ENCODE measurements at regions not wholly inside any gene's neighbourhood (a gene's known extent, or its start where the extent isn't known, plus 50 kb on each side); places are given as distances from the start of the nearest gene placed in this dataset.

GRCh38 chr5:96196890-96197289, 235.2 kb upstream of the ELL2 start:
- TF ChIP-seq POLR2A (IDR thresholded peaks at IDR 0.05): no peak
- TF ChIP-seq, protein P1, sequence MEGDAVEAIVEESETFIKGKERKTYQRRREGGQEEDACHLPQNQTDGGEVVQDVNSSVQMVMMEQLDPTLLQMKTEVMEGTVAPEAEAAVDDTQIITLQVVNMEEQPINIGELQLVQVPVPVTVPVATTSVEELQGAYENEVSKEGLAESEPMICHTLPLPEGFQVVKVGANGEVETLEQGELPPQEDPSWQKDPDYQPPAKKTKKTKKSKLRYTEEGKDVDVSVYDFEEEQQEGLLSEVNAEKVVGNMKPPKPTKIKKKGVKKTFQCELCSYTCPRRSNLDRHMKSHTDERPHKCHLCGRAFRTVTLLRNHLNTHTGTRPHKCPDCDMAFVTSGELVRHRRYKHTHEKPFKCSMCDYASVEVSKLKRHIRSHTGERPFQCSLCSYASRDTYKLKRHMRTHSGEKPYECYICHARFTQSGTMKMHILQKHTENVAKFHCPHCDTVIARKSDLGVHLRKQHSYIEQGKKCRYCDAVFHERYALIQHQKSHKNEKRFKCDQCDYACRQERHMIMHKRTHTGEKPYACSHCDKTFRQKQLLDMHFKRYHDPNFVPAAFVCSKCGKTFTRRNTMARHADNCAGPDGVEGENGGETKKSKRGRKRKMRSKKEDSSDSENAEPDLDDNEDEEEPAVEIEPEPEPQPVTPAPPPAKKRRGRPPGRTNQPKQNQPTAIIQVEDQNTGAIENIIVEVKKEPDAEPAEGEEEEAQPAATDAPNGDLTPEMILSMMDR (IDR thresholded peaks at IDR 0.05): no peak

All from gastroesophageal sphincter (tissue), 3 donors.